ENCODE measurements at regions not wholly inside any gene's neighbourhood (a gene's known extent, or its start where the extent isn't known, plus 50 kb on each side); places are given as distances from the start of the nearest gene placed in this dataset.

GRCh38 chr20:23255716-23256385, 94.7 kb upstream of the NXT1 start:
- intact Hi-C loops (cut with micrococcal nuclease; ENCODE audit: unreplicated experiment) (no loop called here), in situ Hi-C loops (cut with MboI) (no loop called here)
- no peak for TF ChIP-seq KLF5 (IDR thresholded peaks at IDR 0.05; ENCODE audit: partially characterized antibody)
- no peak for TF ChIP-seq STAT3 (IDR thresholded peaks at IDR 0.05; ENCODE audit: low read depth, low read length)
- TF ChIP-seq POU2F2 (IDR thresholded peaks at IDR 0.05; ENCODE audit: borderline replicate concordance, low read depth, low read length), result no peak
- TF ChIP-seq MEF2B (IDR thresholded peaks at IDR 0.05; ENCODE audit: partially characterized antibody, poor library complexity, severe bottlenecking), result no peak
- no peak for TF ChIP-seq CEBPB (IDR thresholded peaks at IDR 0.05; ENCODE audit: borderline replicate concordance in 1 of 2, low read depth in 2 of 2, low read length in 2 of 2)
- no peak for TF ChIP-seq PAX8 (IDR thresholded peaks at IDR 0.05)
- no peak for TF ChIP-seq CBFB (IDR thresholded peaks at IDR 0.05; ENCODE audit: low read depth)
- TF ChIP-seq LARP7 (IDR thresholded peaks at IDR 0.05), result no peak
- TF ChIP-seq EGR1 (IDR thresholded peaks at IDR 0.05; ENCODE audit: borderline replicate concordance in 1 of 2, low read depth in 2 of 2, low read length in 2 of 2), result no peak
- RAD21 ChIA-PET (ENCODE audit: unreplicated experiment), result no interaction called here
- H3K4me2 ChIP-seq (ENCODE audit: control insufficient read depth, insufficient read depth), result no peak overlapping the region
- SMC1A ChIA-PET (ENCODE audit: uncharacterized antibody, unreplicated experiment), result no interaction called here
- no peak for DNase-seq (ENCODE audit: low read depth, low spot score)
- H3K27ac ChIP-seq (ENCODE audit: control insufficient read depth, insufficient read depth), result no peak overlapping the region
- H3K79me2 ChIP-seq (ENCODE audit: control insufficient read depth, insufficient read depth, low read length), result no peaks in the 10 kb centered on the region
- FAIRE-seq, result no peak
- H3K9me3 ChIP-seq (replicated peaks; ENCODE audit: control insufficient read depth, insufficient read depth, low read length), result no peaks in the 10 kb centered on the region
- no peak for ATAC-seq
- H3K9ac ChIP-seq (ENCODE audit: control insufficient read depth, insufficient read depth, low read length), result no peak overlapping the region
- no peaks in the 10 kb centered on the region; a peak in 1 of 4 replicates for H3K27me3 ChIP-seq (replicated peaks in 1 of 2; ENCODE audit: control insufficient read depth in 2 of 2, insufficient read depth in 2 of 2, low read length in 1 of 2)
- no TSS peak for BruUV-seq (replicated peaks)
- no peaks in the 10 kb centered on the region for H3K4me1 ChIP-seq (ENCODE audit: control insufficient read depth, insufficient read depth, low read length)
- WGBS (ENCODE audit: insufficient coverage, insufficient replicate concordance, low lambda C conversion rate, missing lambda C conversion rate), result 7% methylated on average over 6 of the region's 6 CpGs
- H3K4me3 ChIP-seq, result no peak overlapping the region
- H4K20me1 ChIP-seq (ENCODE audit: control insufficient read depth, insufficient read depth), result no peaks in the 10 kb centered on the region
- no peaks in the 10 kb centered on the region for H3K36me3 ChIP-seq (ENCODE audit: control insufficient read depth in 2 of 2, insufficient read depth in 2 of 2, low read length in 1 of 2)
- CTCF ChIA-PET, result no interaction called here
- POLR2A ChIA-PET, result no interaction called here
- H2AFZ ChIP-seq (ENCODE audit: control insufficient read depth, low read depth, low read length), result no peak overlapping the region

- no peak overlapping the region for H3K4me3 ChIP-seq
- DNase-seq (ENCODE audit: low read depth, low spot score), result no peak
- no peaks in the 10 kb centered on the region for H3K9me3 ChIP-seq (replicated peaks; ENCODE audit: control insufficient read depth, insufficient read depth, low read length)
- no peak overlapping the region for H3K9ac ChIP-seq (ENCODE audit: control insufficient read depth, insufficient read depth, low read length)
- ATAC-seq, result no peak
- ChIA-PET RAD21 (ENCODE audit: unreplicated experiment) (no interaction called here), SMC1A (ENCODE audit: uncharacterized antibody, unreplicated experiment) (no interaction called here), POLR2A (no interaction called here), CTCF (no interaction called here)
- no peaks in the 10 kb centered on the region for H3K4me1 ChIP-seq (ENCODE audit: control insufficient read depth, insufficient read depth, low read length)
- H3K27me3 ChIP-seq (replicated peaks in 1 of 2; ENCODE audit: control insufficient read depth in 2 of 2, insufficient read depth in 2 of 2, low read length in 1 of 2), result no peaks in the 10 kb centered on the region; a peak in 1 of 4 replicates
- intact Hi-C loops (cut with micrococcal nuclease; ENCODE audit: unreplicated experiment) (no loop called here), in situ Hi-C loops (cut with MboI) (no loop called here)
- H3K79me2 ChIP-seq (ENCODE audit: control insufficient read depth, insufficient read depth, low read length), result no peaks in the 10 kb centered on the region
- FAIRE-seq, result no peak
- H3K36me3 ChIP-seq (ENCODE audit: control insufficient read depth in 2 of 2, insufficient read depth in 2 of 2, low read length in 1 of 2), result no peaks in the 10 kb centered on the region
- H3K4me2 ChIP-seq (ENCODE audit: control insufficient read depth, insufficient read depth), result no peak overlapping the region
- H2AFZ ChIP-seq (ENCODE audit: control insufficient read depth, low read depth, low read length), result no peak overlapping the region
- BruUV-seq (replicated peaks), result no TSS peak
- H4K20me1 ChIP-seq (ENCODE audit: control insufficient read depth, insufficient read depth), result no peaks in the 10 kb centered on the region
- H3K27ac ChIP-seq (ENCODE audit: control insufficient read depth, insufficient read depth), result no peak overlapping the region
- WGBS (ENCODE audit: insufficient coverage, insufficient replicate concordance, low lambda C conversion rate, missing lambda C conversion rate), result 32% methylated on average over 6 of the region's 6 CpGs
- TF ChIP-seq RAD51 (IDR thresholded peaks at IDR 0.05) (no peak), WRNIP1 (IDR thresholded peaks at IDR 0.05; ENCODE audit: borderline replicate concordance, low read depth, low read length) (no peak), ZNF687 (IDR thresholded peaks at IDR 0.05) (no peak), POU2F2 (IDR thresholded peaks at IDR 0.05; ENCODE audit: borderline replicate concordance, low read depth, low read length) (no peak), SRF (IDR thresholded peaks at IDR 0.05; ENCODE audit: low read depth in 2 of 2, low read length in 2 of 2) (no peak)
Observed at GRCh38 chr20:23255106-23255505, 95.5 kb upstream of the NXT1 start.

Measured in GM12878 (cell line).